ENCODE measurements at regions not wholly inside any gene's neighbourhood (a gene's known extent, or its start where the extent isn't known, plus 50 kb on each side); places are given as distances from the start of the nearest gene placed in this dataset.

DNA sequence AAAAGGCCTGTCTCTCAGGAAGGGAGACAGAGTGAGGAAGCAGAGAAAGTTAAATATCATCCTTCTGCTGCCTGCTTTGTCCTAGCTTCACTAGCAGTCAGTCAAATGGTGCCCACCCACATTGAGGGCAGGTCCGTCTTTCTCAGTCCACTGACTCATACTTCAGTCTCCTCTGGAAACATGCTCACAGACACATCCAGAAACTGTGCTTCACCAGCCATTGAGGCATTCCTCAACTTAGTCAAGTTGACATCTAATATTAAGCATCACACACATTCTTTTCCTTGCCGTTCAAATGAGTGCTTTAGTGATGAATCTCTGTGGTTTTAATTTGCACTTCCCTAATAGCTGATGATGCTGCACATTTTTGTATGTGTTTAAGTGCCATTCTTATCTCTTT lies 777.8 kb upstream of the PRMT6 start:
- Mint-ChIP-seq H3K4me3 (no peak overlapping the region), H3K36me3 (ENCODE audit: low read depth) (no peaks in the 10 kb centered on the region), H3K27ac (no peak overlapping the region), H3K27me3 (ENCODE audit: low read depth, poor library complexity) (no peaks in the 10 kb centered on the region), H3K9me3 (peaks cover 4% of the 10 kb centered on the region), H3K4me1 (no peaks in the 10 kb centered on the region)
- TF ChIP-seq, protein P1, sequence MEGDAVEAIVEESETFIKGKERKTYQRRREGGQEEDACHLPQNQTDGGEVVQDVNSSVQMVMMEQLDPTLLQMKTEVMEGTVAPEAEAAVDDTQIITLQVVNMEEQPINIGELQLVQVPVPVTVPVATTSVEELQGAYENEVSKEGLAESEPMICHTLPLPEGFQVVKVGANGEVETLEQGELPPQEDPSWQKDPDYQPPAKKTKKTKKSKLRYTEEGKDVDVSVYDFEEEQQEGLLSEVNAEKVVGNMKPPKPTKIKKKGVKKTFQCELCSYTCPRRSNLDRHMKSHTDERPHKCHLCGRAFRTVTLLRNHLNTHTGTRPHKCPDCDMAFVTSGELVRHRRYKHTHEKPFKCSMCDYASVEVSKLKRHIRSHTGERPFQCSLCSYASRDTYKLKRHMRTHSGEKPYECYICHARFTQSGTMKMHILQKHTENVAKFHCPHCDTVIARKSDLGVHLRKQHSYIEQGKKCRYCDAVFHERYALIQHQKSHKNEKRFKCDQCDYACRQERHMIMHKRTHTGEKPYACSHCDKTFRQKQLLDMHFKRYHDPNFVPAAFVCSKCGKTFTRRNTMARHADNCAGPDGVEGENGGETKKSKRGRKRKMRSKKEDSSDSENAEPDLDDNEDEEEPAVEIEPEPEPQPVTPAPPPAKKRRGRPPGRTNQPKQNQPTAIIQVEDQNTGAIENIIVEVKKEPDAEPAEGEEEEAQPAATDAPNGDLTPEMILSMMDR (IDR thresholded peaks at IDR 0.05) = no peak
- DNase-seq = no peak

DNA sequence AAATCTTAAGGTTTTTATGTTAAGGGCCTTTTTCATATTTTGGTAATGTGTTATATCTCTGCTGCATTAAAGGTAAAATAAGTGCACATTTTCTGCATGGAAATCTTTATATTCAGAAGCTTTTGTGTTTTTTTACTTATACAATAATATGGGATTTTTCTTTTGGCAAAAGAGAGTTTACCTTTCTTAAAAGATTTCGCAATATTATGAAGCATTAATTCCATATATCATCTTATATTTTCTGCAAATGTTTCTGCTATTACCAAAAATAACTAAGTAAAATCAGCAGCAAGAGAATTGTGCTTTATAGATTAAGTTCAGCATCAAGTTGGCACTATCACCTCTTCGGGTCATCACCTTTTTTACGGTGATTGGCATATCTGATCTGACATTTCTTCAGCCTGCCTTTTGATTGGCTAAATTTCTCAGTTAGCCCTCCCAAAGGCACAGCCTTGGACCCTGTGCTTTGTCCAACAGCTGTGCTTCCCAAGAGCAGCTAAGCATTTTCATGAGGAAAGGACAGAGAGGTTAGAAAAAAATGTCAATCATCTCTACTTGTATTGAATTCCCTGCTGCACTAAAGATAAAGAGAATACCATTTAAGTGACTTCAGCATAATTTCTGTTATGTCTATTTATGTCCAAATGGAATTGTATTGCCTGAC lies 767.1 kb upstream of the PRMT6 start:
- H3K27me3 Mint-ChIP-seq (ENCODE audit: low read depth, poor library complexity) = no peaks in the 10 kb centered on the region
- TF ChIP-seq, protein P1 (IDR thresholded peaks at IDR 0.05) = no peak
- DNase-seq = no peak
- no peak overlapping the region for H3K27ac Mint-ChIP-seq
- no peak overlapping the region for H3K4me3 Mint-ChIP-seq
- H3K9me3 Mint-ChIP-seq = no peaks in the 10 kb centered on the region
- H3K4me1 Mint-ChIP-seq = no peaks in the 10 kb centered on the region
- H3K36me3 Mint-ChIP-seq (ENCODE audit: low read depth) = no peaks in the 10 kb centered on the region

DNA sequence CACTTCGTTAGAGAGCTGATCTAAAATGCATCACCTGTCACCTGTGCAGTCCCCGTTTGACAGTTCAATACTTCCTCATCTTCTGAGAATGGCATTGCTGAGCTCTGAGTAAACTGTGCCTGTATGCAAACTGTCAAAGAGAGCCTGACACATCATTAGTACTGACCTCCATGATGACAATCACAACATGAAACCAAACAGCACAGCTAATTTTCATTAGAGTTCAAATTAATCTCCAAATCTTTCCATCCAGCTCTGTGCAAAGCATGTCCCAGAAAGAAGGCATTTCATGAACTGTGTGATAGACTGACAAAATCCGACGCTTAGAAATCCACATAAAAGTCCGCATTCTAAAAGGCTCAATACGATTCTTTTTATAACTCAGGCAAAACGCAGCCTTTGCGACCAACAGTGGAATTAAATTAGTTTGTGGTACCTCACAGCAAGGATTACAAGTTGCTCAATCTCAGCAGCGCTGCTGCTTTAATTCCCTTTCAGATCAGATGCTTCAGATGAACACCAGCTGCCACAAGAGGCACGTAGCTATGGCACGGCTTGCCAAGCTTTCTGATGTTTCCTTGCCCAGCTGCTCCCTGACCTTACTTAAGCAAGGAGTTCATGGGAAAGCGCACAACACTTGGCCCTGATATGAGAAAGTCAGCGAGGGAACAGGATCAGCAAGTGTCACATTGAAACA lies 765.5 kb upstream of the PRMT6 start:
- no peaks in the 10 kb centered on the region for H3K27me3 Mint-ChIP-seq (ENCODE audit: low read depth, poor library complexity)
- no peak for DNase-seq
- H3K9me3 Mint-ChIP-seq = no peaks in the 10 kb centered on the region
- TF ChIP-seq, protein P1 (IDR thresholded peaks at IDR 0.05) = no peak
- H3K36me3 Mint-ChIP-seq (ENCODE audit: low read depth) = no peaks in the 10 kb centered on the region
- H3K27ac Mint-ChIP-seq = no peak overlapping the region
- H3K4me1 Mint-ChIP-seq = no peaks in the 10 kb centered on the region
- H3K4me3 Mint-ChIP-seq = no peak overlapping the region

DNA sequence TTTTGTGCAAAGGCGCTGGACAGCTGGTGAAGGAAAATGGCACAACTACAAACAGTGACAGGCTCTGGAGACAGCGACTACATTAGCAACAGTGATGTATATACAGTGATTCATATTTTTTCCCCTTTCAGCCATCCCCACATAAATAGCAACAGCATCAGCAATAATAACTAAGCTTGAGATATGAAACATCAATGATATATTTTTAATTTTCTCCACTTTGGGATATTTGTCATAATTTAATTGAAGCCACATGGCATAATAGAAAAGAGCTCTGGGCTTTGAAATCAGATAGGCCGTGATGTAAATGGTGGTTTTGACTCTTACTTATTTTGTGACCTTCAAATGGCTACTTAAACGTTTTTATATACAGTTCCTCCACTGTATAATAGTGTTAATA lies 764.3 kb upstream of the PRMT6 start:
- H3K36me3 Mint-ChIP-seq (ENCODE audit: low read depth) = no peaks in the 10 kb centered on the region
- H3K4me3 Mint-ChIP-seq = no peak overlapping the region
- DNase-seq = no peak
- H3K27me3 Mint-ChIP-seq (ENCODE audit: low read depth, poor library complexity) = no peaks in the 10 kb centered on the region
- TF ChIP-seq, protein P1 (IDR thresholded peaks at IDR 0.05) = no peak
- no peak overlapping the region for H3K27ac Mint-ChIP-seq
- H3K4me1 Mint-ChIP-seq = no peaks in the 10 kb centered on the region
- H3K9me3 Mint-ChIP-seq = no peaks in the 10 kb centered on the region

DNA sequence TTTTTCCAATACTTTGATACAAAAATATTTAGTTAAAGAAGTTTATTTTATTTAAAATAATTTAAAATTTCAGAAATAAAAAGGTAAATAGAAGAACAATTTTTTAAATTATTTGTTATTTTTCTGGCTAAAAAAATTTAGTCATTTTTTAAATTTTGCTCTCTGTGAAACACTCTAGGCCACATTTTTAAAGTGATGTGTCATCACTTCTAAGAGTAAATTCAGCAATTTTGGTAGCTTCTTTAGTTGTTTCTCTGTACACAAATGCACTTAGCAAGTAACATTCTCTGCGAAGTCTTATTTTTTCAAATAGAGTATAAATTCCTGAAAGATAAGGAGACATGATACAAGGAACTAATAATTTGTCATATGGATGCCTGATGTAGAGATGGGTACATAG lies 760.0 kb upstream of the PRMT6 start:
- H3K27ac Mint-ChIP-seq = no peak overlapping the region
- TF ChIP-seq, protein P1 (IDR thresholded peaks at IDR 0.05) = no peak
- no peaks in the 10 kb centered on the region for H3K9me3 Mint-ChIP-seq
- H3K36me3 Mint-ChIP-seq (ENCODE audit: low read depth) = no peaks in the 10 kb centered on the region
- DNase-seq = no peak
- H3K27me3 Mint-ChIP-seq (ENCODE audit: low read depth, poor library complexity) = no peaks in the 10 kb centered on the region
- H3K4me3 Mint-ChIP-seq = no peak overlapping the region
- no peaks in the 10 kb centered on the region for H3K4me1 Mint-ChIP-seq

DNA sequence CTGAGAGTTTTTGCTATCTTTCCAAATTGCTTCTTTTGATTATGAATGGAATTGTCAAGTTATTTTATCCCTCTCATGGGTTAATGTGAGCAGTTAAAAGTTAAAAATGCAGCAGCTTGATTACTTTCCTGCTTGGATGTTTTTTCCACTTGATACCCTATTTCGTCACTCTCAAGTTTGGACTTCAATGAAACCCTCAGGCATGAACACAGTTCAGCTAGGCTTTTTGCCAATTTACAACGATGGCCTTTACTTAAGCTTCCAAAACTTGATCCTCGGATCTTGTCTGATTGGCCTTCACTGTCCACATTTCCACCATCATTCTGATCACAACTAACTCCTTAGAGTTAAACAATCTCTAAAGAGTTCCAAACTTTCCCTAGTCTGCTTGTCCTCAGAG lies 752.4 kb upstream of the PRMT6 start:
- no peak overlapping the region for H3K27ac Mint-ChIP-seq
- TF ChIP-seq, protein P1 (IDR thresholded peaks at IDR 0.05) = no peak
- H3K27me3 Mint-ChIP-seq (ENCODE audit: low read depth, poor library complexity) = peaks cover 4% of the 10 kb centered on the region
- H3K9me3 Mint-ChIP-seq = peaks cover 27% of the 10 kb centered on the region
- H3K4me1 Mint-ChIP-seq = no peaks in the 10 kb centered on the region
- no peak for DNase-seq
- H3K36me3 Mint-ChIP-seq (ENCODE audit: low read depth) = no peaks in the 10 kb centered on the region
- no peak overlapping the region for H3K4me3 Mint-ChIP-seq

Data from nephron progenitor cell (in vitro differentiated cells).